AG04450 (cell line): ENCODE measurements at regions not wholly inside any gene's neighbourhood (a gene's known extent, or its start where the extent isn't known, plus 50 kb on each side); places are given as distances from the start of the nearest gene placed in this dataset.
"Not testable (repeated sequence)": the region's sequence is repeated elsewhere in the genome, so short reads cannot be mapped to it uniquely, and the experiment has no call there.

Experiments used
- CTCF ChIA-PET: fragments of 300-600, 350-600 bp; formaldehyde crosslinking; extraction: SDS; loops from one replicate; lab custom pipeline; 2022; ENCODE audit warnings: antibody characterized with exemption, inconsistent platforms; lab: Charles Lee
- POLR2A ChIA-PET: fragments of 350-600 bp; formaldehyde crosslinking; extraction: SDS; loops from one replicate; lab custom pipeline; 2021; ENCODE audit warnings: antibody characterized with exemption, inconsistent platforms; lab: Yijun Ruan, JAX
- DNase-seq: peaks from one replicate; pipeline ENCODE4 v3.0.0-alpha.2; 2011; ENCODE audit warnings: low read depth, low spot score
- H3K27ac ChIP-seq: one replicate; pipeline ENCODE4 v1.5.1; 2012; ENCODE audit warnings: low read depth, low read length, control low read depth
- H3K27me3 ChIP-seq: one replicate; pipeline ENCODE4 v1.6.0; 2012; ENCODE audit warnings: low read length; ENCODE audit not compliant: control insufficient read depth, insufficient read depth
- H3K4me3 ChIP-seq: 2 replicates; pipeline ENCODE4 v1.5.1; 2011; ENCODE audit warnings: mild to moderate bottlenecking, low read depth, low read length, control low read depth
- H3K9me3 ChIP-seq: 2 replicates; pipeline ENCODE4 v1.5.1; 2012; ENCODE audit warnings: low read length; ENCODE audit not compliant: control insufficient read depth, insufficient read depth
- TF ChIP-seq, protein P1 (sequence below): IDR thresholded peaks from 2 replicates; pipeline ENCODE4 v1.5.1; 2011; ENCODE audit warnings: low read depth, low read length, control low read depth, inconsistent platforms

GRCh38 chr14:105952826-105953225 lies 426.4 kb downstream of the TMEM121 start:
- CTCF ChIA-PET = no interaction called here
- no peak for DNase-seq
- Histone ChIP-seq H3K27ac (no peak overlapping the region), H3K9me3 (peaks cover 21% of the 10 kb centered on the region), H3K4me3 (no peak overlapping the region), H3K27me3 (no peaks in the 10 kb centered on the region)
- TF ChIP-seq, protein P1, sequence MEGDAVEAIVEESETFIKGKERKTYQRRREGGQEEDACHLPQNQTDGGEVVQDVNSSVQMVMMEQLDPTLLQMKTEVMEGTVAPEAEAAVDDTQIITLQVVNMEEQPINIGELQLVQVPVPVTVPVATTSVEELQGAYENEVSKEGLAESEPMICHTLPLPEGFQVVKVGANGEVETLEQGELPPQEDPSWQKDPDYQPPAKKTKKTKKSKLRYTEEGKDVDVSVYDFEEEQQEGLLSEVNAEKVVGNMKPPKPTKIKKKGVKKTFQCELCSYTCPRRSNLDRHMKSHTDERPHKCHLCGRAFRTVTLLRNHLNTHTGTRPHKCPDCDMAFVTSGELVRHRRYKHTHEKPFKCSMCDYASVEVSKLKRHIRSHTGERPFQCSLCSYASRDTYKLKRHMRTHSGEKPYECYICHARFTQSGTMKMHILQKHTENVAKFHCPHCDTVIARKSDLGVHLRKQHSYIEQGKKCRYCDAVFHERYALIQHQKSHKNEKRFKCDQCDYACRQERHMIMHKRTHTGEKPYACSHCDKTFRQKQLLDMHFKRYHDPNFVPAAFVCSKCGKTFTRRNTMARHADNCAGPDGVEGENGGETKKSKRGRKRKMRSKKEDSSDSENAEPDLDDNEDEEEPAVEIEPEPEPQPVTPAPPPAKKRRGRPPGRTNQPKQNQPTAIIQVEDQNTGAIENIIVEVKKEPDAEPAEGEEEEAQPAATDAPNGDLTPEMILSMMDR = no peak
- POLR2A ChIA-PET = no interaction called here

DNA sequence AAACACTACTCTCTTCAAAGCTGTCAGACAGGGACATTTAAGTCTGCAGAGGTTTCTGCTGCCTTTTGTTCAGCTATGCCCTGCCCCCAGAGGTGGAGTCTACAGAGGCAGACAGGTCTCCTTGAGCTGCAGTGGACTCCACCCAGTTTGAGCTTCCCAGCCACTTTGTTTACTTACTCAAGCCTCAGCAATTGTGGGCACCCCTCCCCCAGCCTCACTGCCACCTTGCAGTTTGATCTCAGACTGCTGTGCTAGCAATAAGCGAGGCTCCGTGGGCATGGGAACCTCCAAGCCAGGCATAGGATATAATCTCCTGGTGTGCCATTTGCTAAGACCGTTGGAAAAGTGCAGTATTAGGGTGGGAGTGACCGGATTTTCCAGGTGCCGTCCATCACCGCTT lies 435.2 kb downstream of the TMEM121 start:
- POLR2A ChIA-PET, H3K9me3 ChIP-seq, DNase-seq, H3K27me3 ChIP-seq, H3K4me3 ChIP-seq, H3K27ac ChIP-seq, CTCF ChIA-PET: not testable (repeated sequence)

GRCh38 chr14:105962532-105962931 lies 436.1 kb downstream of the TMEM121 start:
- Histone ChIP-seq H3K4me3 (no peak overlapping the region), H3K27ac (no peak overlapping the region), H3K27me3 (no peaks in the 10 kb centered on the region), H3K9me3 (peaks cover 16% of the 10 kb centered on the region)
- ChIA-PET POLR2A (no interaction called here), CTCF (no interaction called here)
- DNase-seq = no peak
- TF ChIP-seq, protein P1 = no peak

DNA sequence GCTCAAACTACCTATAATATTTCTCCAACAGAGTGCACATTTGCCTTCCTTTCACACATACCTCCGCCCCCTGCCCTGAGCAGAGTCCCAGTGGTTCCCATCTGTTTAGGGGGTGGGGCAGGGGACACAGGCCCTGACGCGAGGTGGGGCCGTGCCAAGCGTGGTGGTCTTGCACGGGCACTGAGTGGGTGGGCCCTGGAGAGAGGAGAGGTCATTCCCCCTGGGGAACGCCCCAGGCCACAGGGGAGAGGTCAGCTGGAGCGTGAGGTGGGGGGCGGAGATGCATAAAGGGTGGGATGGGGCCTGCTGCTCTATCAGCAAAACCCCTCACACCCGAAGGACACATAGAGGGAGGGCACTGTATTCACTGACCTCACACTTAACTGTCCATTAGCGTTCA lies 441.9 kb downstream of the TMEM121 start:
- peaks cover 39% of the 10 kb centered on the region for H3K9me3 ChIP-seq

DNA sequence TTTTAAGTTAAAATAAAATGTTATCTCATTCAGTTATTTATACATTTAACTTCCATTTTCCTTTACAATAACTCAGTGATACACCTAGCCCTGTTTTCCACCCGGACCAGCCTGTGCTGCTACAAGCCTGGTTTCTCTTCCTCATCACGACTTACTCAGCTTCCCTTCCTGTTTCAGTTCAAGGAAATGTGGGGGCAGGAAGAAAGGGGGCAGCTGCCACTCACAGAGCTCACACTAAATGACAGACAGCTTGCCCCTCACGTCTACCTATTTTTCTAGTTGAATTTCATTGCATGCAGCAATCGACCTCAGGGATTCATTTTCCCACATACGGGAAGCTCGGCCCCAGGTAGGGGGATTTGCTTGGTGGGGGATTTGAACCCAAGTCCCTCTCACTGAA lies 442.6 kb downstream of the TMEM121 start:
- H3K27ac ChIP-seq, POLR2A ChIA-PET, DNase-seq, CTCF ChIA-PET, H3K27me3 ChIP-seq, H3K4me3 ChIP-seq: not testable (repeated sequence)
- H3K9me3 ChIP-seq = peaks cover 46% of the 10 kb centered on the region

More for the DNA sequence above, 441.9 kb downstream of the TMEM121 start:
- no peak for DNase-seq
- no peak overlapping the region for H3K27ac ChIP-seq
- ChIA-PET POLR2A (no interaction called here), CTCF (no interaction called here)
- H3K4me3 ChIP-seq = no peak overlapping the region
- TF ChIP-seq, protein P1 = no peak
- no peaks in the 10 kb centered on the region for H3K27me3 ChIP-seq

DNA sequence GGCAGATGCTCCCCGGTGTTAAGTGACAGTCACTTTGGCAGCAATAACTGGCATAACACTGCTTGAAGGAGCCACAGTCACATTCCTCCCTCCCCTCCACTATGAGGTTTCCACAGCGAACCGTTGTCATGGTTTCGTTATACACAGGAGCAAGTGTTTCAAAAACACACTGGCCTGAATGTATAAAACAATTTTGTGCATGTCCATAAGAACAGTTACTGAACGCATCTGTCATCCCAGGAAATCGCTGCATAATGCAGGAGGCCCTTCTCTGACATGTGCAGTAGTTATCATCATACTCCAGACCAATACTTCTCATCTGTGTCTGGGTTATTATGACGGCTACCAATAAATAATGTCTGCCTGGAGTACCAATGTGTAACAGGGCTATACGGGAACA lies 444.4 kb downstream of the TMEM121 start:
- H3K27ac ChIP-seq, H3K27me3 ChIP-seq, DNase-seq, POLR2A ChIA-PET, CTCF ChIA-PET, H3K4me3 ChIP-seq: not testable (repeated sequence)
- H3K9me3 ChIP-seq = peaks cover 52% of the 10 kb centered on the region
